ENCODE measurements at regions not wholly inside any gene's neighbourhood (a gene's known extent, or its start where the extent isn't known, plus 50 kb on each side); places are given as distances from the start of the nearest gene placed in this dataset.

- TF ChIP-seq AFF4 (CRISPR knock-in tag; IDR thresholded peaks at IDR 0.05) (0 out of 2 replicates have a peak, but pooled peaks have one; percentile 35), ZNF830 (CRISPR knock-in tag; IDR thresholded peaks at IDR 0.05) (no peak), LCOR (CRISPR knock-in tag; IDR thresholded peaks at IDR 0.05) (no peak), GABPA (tag; conservative IDR thresholded peaks at IDR 0.05; ENCODE audit: low read depth) (no peak), KAT7 (CRISPR knock-in tag; IDR thresholded peaks at IDR 0.05; ENCODE audit: borderline replicate concordance) (0 out of 2 replicates have a peak, but pooled peaks have one; percentile 55), NFATC3 (IDR thresholded peaks at IDR 0.05) (no peak), ZNF551 (CRISPR knock-in tag; IDR thresholded peaks at IDR 0.05) (no peak), SLC30A9 (CRISPR knock-in tag; IDR thresholded peaks at IDR 0.05) (no peak), ZNF232 (CRISPR knock-in tag; IDR thresholded peaks at IDR 0.05) (no peak), RCOR1 (IDR thresholded peaks at IDR 0.05; ENCODE audit: borderline replicate concordance in 1 of 2, low read depth in 2 of 2, low read length in 2 of 2) (no peak), TFAP4 (CRISPR knock-in tag; IDR thresholded peaks at IDR 0.05; ENCODE audit: borderline replicate concordance) (peak; percentile 51; the same call in 1 of the 2 replicates), ZNF740 (CRISPR knock-in tag; IDR thresholded peaks at IDR 0.05) (no peak), ZNF740 (tag; IDR thresholded peaks at IDR 0.05) (no peak), CEBPG (CRISPR knock-in tag; IDR thresholded peaks at IDR 0.05) (peak; percentile 45; the same call in 1 of the 2 replicates), CEBPG (tag; conservative IDR thresholded peaks at IDR 0.05 in 1 of 2, IDR thresholded peaks at IDR 0.05 in 1 of 2) (no peak), ZNF253 (CRISPR knock-in tag; conservative IDR thresholded peaks at IDR 0.05) (no peak), ASH1L (IDR thresholded peaks at IDR 0.05; ENCODE audit: borderline replicate concordance, low read depth, partially characterized antibody) (no peak), PRPF4 (IDR thresholded peaks at IDR 0.05; ENCODE audit: insufficient read depth, low read depth, low read length, poor library complexity, severe bottlenecking) (no peak), RAD21 (CRISPR knock-in tag; conservative IDR thresholded peaks at IDR 0.05 in 1 of 2, IDR thresholded peaks at IDR 0.05 in 1 of 2) (peak; percentile 63 to 72), NRF1 (conservative IDR thresholded peaks at IDR 0.05 in 1 of 2, IDR thresholded peaks at IDR 0.05 in 1 of 2) (no peak), CREM (IDR thresholded peaks at IDR 0.05; ENCODE audit: low read depth) (no peak)
Measured at GRCh38 chr6:4281341-4282293, 146.2 kb upstream of the ECI2 start (continued).

All from K562 (cell line).